Activated T-cell treated with anti-CD3 and anti-CD28 coated beads, Interleukin-2, amount 50 U/mL, for 1 hour (primary cell): ENCODE measurements at regions not wholly inside any gene's neighbourhood (a gene's known extent, or its start where the extent isn't known, plus 50 kb on each side); places are given as distances from the start of the nearest gene placed in this dataset.
"Not testable (repeated sequence)": the region's sequence is repeated elsewhere in the genome, so short reads cannot be mapped to it uniquely, and the experiment has no call there.

Experiments
- DNase-seq: peaks from one replicate; pipeline ENCODE4 v3.0.0-alpha.2; 2020

GRCh38 chr10:21463436-21463835 lies 62.0 kb downstream of the SKIDA1 start:
- no peak for DNase-seq

- DNase-seq = no peak
These were observed 67.2 kb downstream of the SKIDA1 start for GRCh38 chr10:21458126-21458871.

GRCh38 chr10:21456160-21456559 lies 69.3 kb downstream of the SKIDA1 start:
- no peak for DNase-seq

- no peak for DNase-seq
These were observed 73.3 kb downstream of the SKIDA1 start for GRCh38 chr10:21452203-21452602.

- no peak for DNase-seq
These were observed 76.1 kb downstream of the SKIDA1 start for GRCh38 chr10:21449288-21449966.

- DNase-seq = no peak
These were observed 80.3 kb downstream of the SKIDA1 start for GRCh38 chr10:21445163-21445562.

- DNase-seq = no peak
These were observed 83.9 kb downstream of the SKIDA1 start for GRCh38 chr10:21441625-21442024.

- not testable (repeated sequence) for DNase-seq
These were observed 86.6 kb downstream of the SKIDA1 start for GRCh38 chr10:21438914-21439313.

- DNase-seq = no peak
These were observed 87.6 kb downstream of the SKIDA1 start for GRCh38 chr10:21437770-21438382.

- no peak for DNase-seq
These were observed 93.2 kb downstream of the SKIDA1 start for GRCh38 chr10:21432266-21432665.

GRCh38 chr10:21431799-21432198 lies 93.7 kb downstream of the SKIDA1 start:
- no peak for DNase-seq

- DNase-seq = no peak
These were observed 97.5 kb downstream of the SKIDA1 start for GRCh38 chr10:21427804-21428481.

- no peak for DNase-seq
These were observed 101.0 kb downstream of the SKIDA1 start for GRCh38 chr10:21424459-21424861.

- no peak for DNase-seq
These were observed 101.6 kb downstream of the SKIDA1 start for GRCh38 chr10:21423850-21424249.

- no peak for DNase-seq
These were observed 102.1 kb downstream of the SKIDA1 start for GRCh38 chr10:21423338-21423737.

GRCh38 chr10:21421794-21422193 lies 103.7 kb downstream of the SKIDA1 start:
- DNase-seq = no peak

GRCh38 chr10:21421016-21421415 lies 104.5 kb downstream of the SKIDA1 start:
- no peak for DNase-seq

GRCh38 chr10:21418981-21419576 lies 106.4 kb downstream of the SKIDA1 start:
- DNase-seq = not testable (repeated sequence)

GRCh38 chr10:21417172-21417712 lies 108.2 kb downstream of the SKIDA1 start:
- no peak for DNase-seq

GRCh38 chr10:21413680-21414079 lies 111.8 kb downstream of the SKIDA1 start:
- DNase-seq = no peak

- DNase-seq = no peak
These were observed 112.2 kb downstream of the SKIDA1 start for GRCh38 chr10:21413268-21413667.

GRCh38 chr10:21406595-21407193 lies 118.8 kb downstream of the SKIDA1 start:
- DNase-seq = no peak
